ENCODE measurements at regions not wholly inside any gene's neighbourhood (a gene's known extent, or its start where the extent isn't known, plus 50 kb on each side); places are given as distances from the start of the nearest gene placed in this dataset.

DNA sequence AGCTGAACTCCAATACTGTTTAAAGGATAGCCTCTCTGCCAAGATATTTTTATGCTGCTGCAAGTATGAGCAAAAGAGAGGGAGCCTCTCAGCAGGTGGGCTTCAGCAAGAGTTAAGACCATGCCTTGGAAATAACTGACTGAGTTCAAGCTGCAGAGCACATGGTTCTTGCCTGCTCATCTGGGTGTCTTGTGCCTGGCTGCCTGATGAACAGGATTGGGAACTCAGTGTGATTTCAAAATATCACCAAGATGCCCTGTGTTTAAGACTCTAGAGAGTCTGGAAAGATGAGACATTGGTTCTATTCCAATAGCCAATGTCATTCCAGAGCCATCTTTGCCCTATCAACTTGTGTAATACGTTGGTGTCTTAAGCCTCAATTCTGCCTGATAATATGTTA lies 147.5 kb upstream of the VEPH1 start:
- TF ChIP-seq, protein P1, sequence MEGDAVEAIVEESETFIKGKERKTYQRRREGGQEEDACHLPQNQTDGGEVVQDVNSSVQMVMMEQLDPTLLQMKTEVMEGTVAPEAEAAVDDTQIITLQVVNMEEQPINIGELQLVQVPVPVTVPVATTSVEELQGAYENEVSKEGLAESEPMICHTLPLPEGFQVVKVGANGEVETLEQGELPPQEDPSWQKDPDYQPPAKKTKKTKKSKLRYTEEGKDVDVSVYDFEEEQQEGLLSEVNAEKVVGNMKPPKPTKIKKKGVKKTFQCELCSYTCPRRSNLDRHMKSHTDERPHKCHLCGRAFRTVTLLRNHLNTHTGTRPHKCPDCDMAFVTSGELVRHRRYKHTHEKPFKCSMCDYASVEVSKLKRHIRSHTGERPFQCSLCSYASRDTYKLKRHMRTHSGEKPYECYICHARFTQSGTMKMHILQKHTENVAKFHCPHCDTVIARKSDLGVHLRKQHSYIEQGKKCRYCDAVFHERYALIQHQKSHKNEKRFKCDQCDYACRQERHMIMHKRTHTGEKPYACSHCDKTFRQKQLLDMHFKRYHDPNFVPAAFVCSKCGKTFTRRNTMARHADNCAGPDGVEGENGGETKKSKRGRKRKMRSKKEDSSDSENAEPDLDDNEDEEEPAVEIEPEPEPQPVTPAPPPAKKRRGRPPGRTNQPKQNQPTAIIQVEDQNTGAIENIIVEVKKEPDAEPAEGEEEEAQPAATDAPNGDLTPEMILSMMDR (IDR thresholded peaks at IDR 0.05; ENCODE audit: insufficient read depth, low read length, missing control alignments) = no peak
- no peak overlapping the region for H3K4me3 ChIP-seq (ENCODE audit: low read depth, low read length)
- POLR2A ChIA-PET = no interaction called here
- CTCF ChIA-PET = no interaction called here
- no peak for DNase-seq (ENCODE audit: low read depth, low spot score)

DNA sequence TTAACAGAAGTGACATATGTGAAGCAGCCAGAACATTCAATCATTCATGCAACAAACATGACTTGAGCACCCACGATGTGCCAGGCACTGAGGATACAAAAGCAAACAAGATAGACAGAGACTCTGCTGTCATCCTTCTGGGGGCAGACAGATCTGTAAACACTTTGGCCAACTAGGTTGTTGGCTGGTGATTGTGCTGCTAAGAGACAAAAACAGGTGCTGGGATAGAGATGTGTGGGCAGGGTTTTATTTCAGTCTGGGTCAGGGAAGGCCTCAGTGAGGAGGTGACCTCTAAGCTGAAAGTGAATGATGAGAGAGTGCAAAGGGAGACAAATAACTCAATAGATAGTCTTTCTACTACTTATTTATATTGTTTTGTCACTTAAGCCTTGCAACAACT lies 147.0 kb upstream of the VEPH1 start:
- ChIA-PET CTCF (no interaction called here), POLR2A (no interaction called here)
- no peak overlapping the region for H3K4me3 ChIP-seq (ENCODE audit: low read depth, low read length)
- DNase-seq (ENCODE audit: low read depth, low spot score) = no peak
- TF ChIP-seq, protein P1 (IDR thresholded peaks at IDR 0.05; ENCODE audit: insufficient read depth, low read length, missing control alignments) = no peak

DNA sequence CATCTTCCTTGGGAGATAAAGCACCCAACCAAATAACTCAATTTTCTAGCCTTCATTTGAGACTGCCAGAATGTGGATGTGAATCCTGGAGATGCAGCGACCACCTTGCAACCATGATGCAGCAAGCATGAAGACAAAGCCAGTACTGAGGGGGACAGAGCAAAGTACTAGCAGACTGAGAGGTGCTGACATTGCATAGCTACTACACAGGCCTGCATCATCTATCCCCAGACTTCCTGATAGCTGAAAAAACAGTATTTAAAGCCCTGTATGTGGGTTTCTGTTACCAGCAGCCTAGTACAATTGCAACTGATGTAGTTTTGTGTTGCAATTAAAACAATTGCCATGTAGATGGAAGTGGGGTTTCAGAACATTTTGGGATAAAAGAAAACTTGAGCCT lies 146.3 kb upstream of the VEPH1 start:
- ChIA-PET CTCF (no interaction called here), POLR2A (no interaction called here)
- TF ChIP-seq, protein P1 (IDR thresholded peaks at IDR 0.05; ENCODE audit: insufficient read depth, low read length, missing control alignments) = no peak

DNA sequence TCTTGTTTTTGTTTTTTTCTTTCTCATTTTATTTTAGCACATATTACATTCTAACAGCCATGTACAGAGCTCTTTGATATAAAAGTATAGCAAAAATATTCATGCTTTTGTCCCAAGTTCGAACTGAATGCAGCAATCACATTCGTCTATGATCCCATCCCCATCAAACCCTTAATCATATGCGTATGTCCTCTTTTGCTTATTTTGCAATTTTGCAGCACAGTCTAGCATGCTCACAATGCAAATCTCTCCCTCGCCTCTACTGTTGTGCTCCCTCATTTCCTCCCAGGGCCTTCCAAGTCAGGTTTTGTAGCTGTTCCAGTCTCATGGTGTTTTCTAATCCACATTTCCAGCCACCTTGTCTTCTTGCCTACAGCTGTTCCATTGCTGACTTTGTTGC lies 144.6 kb upstream of the VEPH1 start:
- ChIA-PET CTCF (no interaction called here), POLR2A (no interaction called here)
- no peak overlapping the region for H3K4me3 ChIP-seq (ENCODE audit: low read depth, low read length)
- DNase-seq (ENCODE audit: low read depth, low spot score) = no peak
- TF ChIP-seq, protein P1 (IDR thresholded peaks at IDR 0.05; ENCODE audit: insufficient read depth, low read length, missing control alignments) = no peak

More for the DNA sequence above, 146.3 kb upstream of the VEPH1 start:
- H3K4me3 ChIP-seq (ENCODE audit: low read depth, low read length) = no peak overlapping the region
- no peak for DNase-seq (ENCODE audit: low read depth, low spot score)

DNA sequence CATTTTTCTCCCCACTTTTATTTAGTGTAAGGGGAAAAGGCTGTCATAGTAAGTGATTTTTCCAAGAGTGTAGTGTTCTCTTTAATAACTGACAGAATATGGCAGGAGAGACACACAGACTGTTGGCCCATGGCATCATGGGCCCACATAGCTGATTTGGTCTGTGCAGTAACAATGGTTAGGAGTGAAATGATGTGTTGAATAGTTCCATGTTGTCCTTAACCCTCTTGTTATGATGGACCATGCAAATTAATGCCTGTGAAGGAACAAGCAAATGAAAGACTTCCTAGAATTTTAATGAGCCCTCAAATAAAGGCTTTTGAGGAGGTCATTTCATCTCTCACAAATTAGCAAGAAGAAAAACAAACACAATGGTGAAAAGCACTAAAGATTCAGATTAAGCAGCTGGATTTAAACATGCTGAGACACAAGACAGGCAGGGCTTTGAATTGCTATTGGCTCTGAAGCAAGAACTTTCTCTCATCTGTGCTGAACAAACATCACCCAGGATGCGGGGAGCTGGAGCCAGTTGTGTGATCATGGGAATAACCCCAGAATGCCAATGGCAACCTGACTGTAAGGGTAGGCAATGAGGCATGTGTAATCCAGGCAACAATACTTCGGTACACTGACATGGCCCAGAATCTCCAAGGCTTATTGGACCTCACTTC lies 136.7 kb upstream of the VEPH1 start:
- ChIA-PET POLR2A (no interaction called here), CTCF (interaction anchor here (1.6 kb wide), 1 partner anchor 33 kb away, joined by 3 read pairs; no protein-coding TSS in a partner anchor)
- DNase-seq (ENCODE audit: low read depth, low spot score) = no peak
- TF ChIP-seq, protein P1 (IDR thresholded peaks at IDR 0.05; ENCODE audit: insufficient read depth, low read length, missing control alignments) = no peak
- no peak overlapping the region for H3K4me3 ChIP-seq (ENCODE audit: low read depth, low read length)

DNA sequence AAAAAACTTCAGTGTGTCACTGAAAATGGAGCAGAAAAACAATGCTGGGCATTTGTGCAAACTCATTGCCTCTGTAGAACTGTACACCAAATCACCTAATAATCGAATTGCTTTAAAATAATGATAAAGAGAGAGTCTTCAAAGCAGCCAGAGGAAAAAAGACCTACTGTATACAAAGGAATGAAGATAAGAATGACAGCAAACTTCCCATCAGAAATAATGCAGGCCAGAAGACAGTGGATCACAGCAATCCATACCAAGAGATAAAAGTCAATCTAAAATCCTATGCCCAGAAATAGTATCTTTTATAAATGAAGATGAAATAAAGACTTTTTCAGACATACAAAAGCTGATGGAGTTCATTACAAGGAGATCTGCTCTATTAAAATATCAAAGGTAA lies 134.7 kb upstream of the VEPH1 start:
- TF ChIP-seq, protein P1 (IDR thresholded peaks at IDR 0.05; ENCODE audit: insufficient read depth, low read length, missing control alignments) = no peak
- ChIA-PET CTCF (no interaction called here), POLR2A (no interaction called here)
- no peak overlapping the region for H3K4me3 ChIP-seq (ENCODE audit: low read depth, low read length)
- DNase-seq (ENCODE audit: low read depth, low spot score) = no peak

All from AG04449 (cell line).